HG03439 (cell line): ENCODE measurements at regions not wholly inside any gene's neighbourhood (a gene's known extent, or its start where the extent isn't known, plus 50 kb on each side); places are given as distances from the start of the nearest gene placed in this dataset.
"Not testable (repeated sequence)": the region's sequence is repeated elsewhere in the genome, so short reads cannot be mapped to it uniquely, and the experiment has no call there.

ENCODE experiments used
- ATAC-seq: cut with Tn5 transposase; IDR thresholded peaks from one replicate; pipeline ENCODE4 v1.9.1; 2021; ENCODE audit warnings: mild to moderate bottlenecking, moderate library complexity; ENCODE audit not compliant: unreplicated experiment

DNA sequence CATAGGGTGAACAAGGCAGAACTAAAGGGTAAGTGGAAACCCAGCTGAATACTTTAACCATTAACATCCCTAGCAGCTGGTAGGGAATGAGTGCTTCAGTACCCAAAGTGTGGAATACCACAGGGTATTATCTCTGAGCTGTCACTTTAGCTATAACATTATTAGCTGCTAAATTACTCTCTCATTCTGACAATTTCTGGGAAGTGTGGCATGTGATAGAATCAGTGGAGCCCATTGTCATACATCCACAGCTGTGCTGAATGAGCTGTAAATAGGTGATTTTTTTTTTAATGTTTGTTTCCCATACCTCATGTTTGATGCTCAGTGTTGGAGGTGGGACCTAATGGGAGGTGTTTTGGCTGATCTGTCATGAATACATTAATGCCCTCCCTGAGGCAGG is 894.3 kb downstream of the DIPK2A start:
- ATAC-seq = no peak

GRCh38 chr3:144866476-144866875 is 894.9 kb downstream of the DIPK2A start:
- no peak for ATAC-seq

GRCh38 chr3:144868506-144868905 is 896.9 kb downstream of the DIPK2A start:
- no peak for ATAC-seq

GRCh38 chr3:144873066-144873465 is 901.4 kb downstream of the DIPK2A start:
- no peak for ATAC-seq

DNA sequence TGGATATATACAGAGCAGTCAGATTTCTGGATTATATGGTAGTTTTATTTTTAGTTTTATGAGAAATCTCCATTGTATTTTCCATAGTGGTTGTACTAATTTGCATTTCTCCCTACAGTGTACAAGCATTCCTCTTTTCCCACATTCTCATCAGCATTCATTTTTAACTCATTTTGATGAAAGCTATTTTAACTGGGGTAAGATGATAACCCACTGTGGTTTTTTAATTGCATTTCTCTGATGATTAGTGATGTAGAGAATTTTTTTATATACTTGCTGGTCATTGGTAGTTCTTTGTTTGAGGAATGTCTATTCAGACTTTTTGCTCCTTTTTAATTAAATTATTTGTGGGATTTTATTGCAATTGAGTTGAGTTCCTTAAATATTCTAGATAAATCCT is 903.6 kb downstream of the DIPK2A start:
- ATAC-seq = no peak

DNA sequence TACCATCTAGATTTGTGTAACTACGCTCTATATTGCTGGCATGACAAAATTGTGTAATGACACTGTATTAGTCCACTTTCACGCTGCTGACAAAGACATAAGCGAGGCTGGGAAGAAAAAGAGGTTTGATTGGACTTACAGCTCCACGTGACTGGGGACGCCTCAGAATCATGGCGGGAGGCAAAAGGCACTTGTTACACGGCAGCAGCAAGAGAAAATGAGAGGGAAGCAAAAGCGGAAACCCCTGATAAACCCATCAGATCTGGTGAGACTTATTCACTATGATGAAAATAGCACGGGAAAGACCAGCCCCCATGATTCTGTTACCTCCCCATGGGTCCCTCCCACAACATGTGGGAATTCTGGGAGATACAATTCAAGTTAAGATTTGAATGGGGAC is 905.7 kb downstream of the DIPK2A start:
- no peak for ATAC-seq

DNA sequence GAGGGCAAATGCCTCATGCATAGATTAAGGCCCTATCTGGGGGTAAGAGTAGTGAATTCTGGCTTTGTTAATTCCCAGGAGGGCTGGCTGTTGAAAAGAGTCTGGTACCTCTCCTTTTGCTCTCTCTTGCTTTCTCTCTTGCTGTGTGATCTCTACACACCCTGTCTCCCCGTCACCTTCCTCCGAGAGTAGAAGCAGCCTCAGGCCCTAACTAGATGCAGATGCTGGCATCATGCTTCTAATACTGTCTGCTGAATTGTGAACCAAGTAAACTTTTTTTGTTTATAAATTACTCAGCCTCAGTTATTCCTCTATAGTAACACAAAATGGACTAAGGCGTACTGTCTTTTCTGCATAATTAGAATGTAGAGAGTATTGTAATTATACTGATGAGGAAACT is 908.1 kb downstream of the DIPK2A start:
- no peak for ATAC-seq

DNA sequence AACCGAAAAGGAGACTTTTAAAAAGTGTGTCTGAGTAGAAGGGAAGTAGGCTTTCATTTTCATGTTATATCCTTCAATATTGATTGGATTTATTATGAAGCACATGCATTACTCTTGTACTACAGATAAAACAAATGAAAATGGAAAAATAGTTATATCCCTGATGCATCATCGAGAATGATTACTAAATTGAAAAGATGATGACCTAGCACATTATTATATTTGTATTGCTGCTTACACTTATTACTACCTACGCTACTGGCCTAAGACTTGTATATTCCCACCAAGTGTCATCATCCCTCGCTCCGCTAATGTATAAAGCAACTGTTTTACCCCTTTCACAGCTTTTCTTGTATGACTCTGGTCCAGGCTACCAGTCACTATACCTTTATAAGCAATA is 922.4 kb downstream of the DIPK2A start:
- no peak for ATAC-seq

DNA sequence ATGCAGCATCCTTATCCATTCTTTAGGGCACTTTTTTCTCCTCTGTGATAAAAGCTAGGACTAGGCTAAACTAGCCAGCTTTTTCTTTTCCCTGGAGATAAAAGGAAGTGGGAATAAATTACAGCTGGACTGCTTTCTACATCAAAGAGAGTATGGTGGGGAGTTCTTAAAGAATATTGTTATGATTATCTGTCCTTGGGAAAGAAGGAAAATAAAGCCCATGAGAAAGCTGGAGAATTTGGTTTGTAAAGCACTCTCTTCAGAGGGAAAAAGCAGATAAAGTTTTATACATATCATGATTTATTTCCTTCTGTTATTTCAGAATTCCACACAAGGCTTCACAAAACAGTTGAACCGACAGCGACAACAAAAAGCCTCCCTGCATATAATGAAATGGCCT is 923.0 kb downstream of the DIPK2A start:
- ATAC-seq = no peak

DNA sequence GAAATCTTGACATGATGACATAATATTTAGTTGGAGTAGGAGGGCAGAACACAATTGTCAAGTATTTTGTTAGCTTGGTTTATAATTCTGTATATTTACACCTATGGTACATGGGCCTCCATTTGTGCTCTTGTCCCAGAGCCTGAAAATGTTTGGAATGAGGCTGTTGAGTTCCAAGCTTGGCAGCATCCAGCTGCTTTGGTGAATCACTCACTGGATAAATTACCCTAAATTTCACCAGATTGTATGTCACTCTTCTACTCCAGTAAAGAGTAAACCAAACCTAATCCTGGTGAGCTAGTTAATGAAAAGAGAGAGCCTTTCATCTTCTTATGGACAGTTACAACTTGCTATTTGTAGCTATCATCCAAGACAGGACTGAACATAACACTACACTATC is 928.7 kb downstream of the DIPK2A start:
- ATAC-seq = no peak

DNA sequence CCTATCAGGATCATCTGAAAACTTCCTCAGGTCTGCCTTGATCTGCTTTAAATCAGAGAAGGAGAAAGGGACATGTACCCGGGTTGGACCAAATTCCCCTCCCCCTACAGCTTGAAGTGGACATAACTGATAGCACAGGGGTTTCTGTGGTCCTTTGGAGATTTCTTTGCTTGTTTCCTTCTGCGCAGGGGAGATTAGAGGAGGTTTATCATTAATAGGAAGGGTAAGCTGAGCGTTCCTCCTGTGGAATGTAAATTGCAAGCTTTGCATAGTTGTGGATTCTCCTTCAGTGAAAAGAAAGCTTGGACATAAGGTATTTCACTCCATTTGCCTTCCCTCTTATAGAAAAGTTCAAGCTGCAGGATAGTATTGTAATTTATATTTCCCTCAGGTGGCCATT is 936.0 kb downstream of the DIPK2A start:
- not testable (repeated sequence) for ATAC-seq

GRCh38 chr3:144912968-144913367 is 941.3 kb downstream of the DIPK2A start:
- no peak for ATAC-seq

DNA sequence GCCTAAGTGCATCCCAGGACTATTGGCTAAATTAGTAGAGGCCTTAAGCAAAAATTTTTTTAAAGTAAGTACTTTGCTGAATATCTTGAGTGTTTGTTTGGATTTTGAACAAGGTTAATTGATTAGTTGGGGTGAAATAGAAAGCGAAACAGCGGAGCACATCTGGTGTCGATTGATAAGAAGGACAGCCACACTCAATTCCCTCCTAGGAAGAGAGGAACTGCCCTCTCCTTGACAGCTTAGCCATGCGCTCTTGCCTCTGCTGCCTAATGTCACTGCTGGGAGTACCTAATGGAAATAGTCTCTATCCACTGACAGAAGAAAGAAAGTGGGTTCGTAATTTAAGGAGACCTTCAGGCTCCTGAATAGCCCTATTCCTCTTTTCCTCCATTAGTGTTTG is 943.6 kb downstream of the DIPK2A start:
- ATAC-seq = no peak

GRCh38 chr3:144921710-144922109 is 950.1 kb downstream of the DIPK2A start:
- ATAC-seq = no peak

- ATAC-seq = no peak
These were observed 951.6 kb downstream of the DIPK2A start for GRCh38 chr3:144923046-144923775.

DNA sequence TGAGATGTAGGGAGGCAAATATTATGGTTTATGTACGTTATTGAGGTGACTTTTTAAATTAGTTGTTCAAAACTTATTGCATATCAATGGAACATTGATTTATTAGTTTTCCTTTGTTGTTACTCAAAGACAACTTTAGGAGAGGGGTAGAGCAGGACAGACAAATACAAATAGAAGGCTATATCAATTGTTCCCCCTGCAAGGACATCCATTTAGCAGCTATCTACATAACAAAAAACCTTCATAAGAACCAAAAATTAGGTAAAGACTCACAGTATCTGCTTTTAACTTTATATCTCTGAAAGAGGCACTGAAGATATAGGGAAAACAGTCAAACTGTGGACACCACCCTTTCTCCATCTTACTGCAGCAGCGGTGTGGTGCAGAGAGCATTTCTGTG is 958.8 kb downstream of the DIPK2A start:
- no peak for ATAC-seq

GRCh38 chr3:144931590-144931989 is 960.0 kb downstream of the DIPK2A start:
- no peak for ATAC-seq

- no peak for ATAC-seq
These were observed 970.6 kb downstream of the DIPK2A start for GRCh38 chr3:144942093-144942837.

GRCh38 chr3:144942838-144943197 is 971.2 kb downstream of the DIPK2A start:
- ATAC-seq = no peak

DNA sequence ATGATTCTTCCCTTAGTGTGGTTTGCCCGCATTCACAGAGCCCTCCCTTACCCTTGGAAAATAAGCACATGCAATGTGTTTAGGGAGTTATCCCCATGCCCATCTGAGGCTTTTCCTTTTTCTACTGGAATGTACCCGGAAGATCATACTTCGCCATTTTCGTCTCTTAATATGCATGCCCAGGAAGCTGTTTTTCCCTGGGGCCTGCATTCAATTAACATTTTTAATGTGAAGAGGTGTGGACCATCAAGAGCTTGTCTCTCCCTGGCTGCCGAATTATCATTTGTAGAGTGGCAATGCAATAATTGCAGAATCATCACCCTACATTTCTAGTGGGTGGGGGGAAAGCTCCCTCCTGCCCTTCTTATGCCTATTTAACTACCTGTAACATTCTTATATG is 976.3 kb downstream of the DIPK2A start:
- no peak for ATAC-seq

DNA sequence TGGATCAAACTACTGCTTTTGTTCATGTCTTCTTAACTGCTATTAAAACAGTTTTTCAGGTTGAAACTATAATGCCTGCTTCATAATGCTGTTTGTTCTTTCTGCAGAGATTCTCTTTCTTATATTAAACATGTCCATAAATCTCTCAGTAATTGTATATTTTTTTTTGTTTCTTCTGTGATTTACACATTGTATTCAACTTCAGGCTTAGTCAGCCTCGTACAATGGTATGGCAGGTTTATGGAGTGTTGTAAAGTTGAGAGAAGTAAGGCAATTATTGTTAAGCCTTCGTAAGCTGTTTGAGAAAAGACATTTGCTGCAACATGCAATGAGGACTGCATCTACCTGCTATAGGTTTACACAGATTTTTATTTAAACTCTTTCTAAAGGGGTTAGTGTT is 977.1 kb downstream of the DIPK2A start:
- no peak for ATAC-seq

GRCh38 chr3:144953959-144954358 is 982.3 kb downstream of the DIPK2A start:
- ATAC-seq = no peak
